Esophagus (tissue), 2 donors: ENCODE measurements at regions not wholly inside any gene's neighbourhood (a gene's known extent, or its start where the extent isn't known, plus 50 kb on each side); places are given as distances from the start of the nearest gene placed in this dataset.
"Not testable (repeated sequence)": the region's sequence is repeated elsewhere in the genome, so short reads cannot be mapped to it uniquely, and the experiment has no call there.

Source experiments
- H3K27ac ChIP-seq, 2 donors: one replicate each; pipeline ENCODE4 v1.5.1; 2013; ENCODE audit warnings: low read depth in 2 of 2, mild to moderate bottlenecking in 2 of 2, inconsistent platforms in 1 of 2, low read length in 1 of 2, moderate library complexity in 1 of 2
- H3K27me3 ChIP-seq, 2 donors: one replicate each; pipeline ENCODE4 v1.6.1; 2013; ENCODE audit warnings: low read length in 2 of 2, control low read depth in 1 of 2, mild to moderate bottlenecking in 1 of 2; ENCODE audit not compliant: insufficient read depth in 2 of 2, control insufficient read depth in 1 of 2
- H3K36me3 ChIP-seq, 2 donors: one replicate each; pipeline ENCODE4 v1.6.1; 2013; ENCODE audit warnings: low read length in 1 of 2; ENCODE audit not compliant: control insufficient read depth in 2 of 2, insufficient read depth in 2 of 2
- H3K4me1 ChIP-seq, 2 donors: one replicate each; pipeline ENCODE4 v1.6.1; 2013; ENCODE audit warnings: low read length in 1 of 2; ENCODE audit not compliant: control insufficient read depth in 2 of 2, insufficient read depth in 2 of 2
- H3K4me3 ChIP-seq, 2 donors: one replicate each; pipeline ENCODE4 v1.5.1; 2013; ENCODE audit warnings: low read length in 2 of 2, mild to moderate bottlenecking in 2 of 2, low read depth in 1 of 2, moderate library complexity in 1 of 2
- H3K9me3 ChIP-seq, 2 donors: one replicate each; pipeline ENCODE4 v1.6.1; 2013; ENCODE audit warnings: mild to moderate bottlenecking in 2 of 2, low read depth in 1 of 2, low read length in 1 of 2, moderate library complexity in 1 of 2; ENCODE audit not compliant: control insufficient read depth in 2 of 2, insufficient read depth in 1 of 2
- WGBS, 2 donors: extraction: QIAGEN DNeasy Blood & Tissue Kit; methylation state at CpG; one replicate each; pipeline ENCODE4 v1.1.7; 2013; 5-methylcytosine and 5-hydroxymethylcytosine counted together
- donor health status: healthy with polysubstance abuse.
- donor health status: Bipolar disorder and iron deficiency.

DNA sequence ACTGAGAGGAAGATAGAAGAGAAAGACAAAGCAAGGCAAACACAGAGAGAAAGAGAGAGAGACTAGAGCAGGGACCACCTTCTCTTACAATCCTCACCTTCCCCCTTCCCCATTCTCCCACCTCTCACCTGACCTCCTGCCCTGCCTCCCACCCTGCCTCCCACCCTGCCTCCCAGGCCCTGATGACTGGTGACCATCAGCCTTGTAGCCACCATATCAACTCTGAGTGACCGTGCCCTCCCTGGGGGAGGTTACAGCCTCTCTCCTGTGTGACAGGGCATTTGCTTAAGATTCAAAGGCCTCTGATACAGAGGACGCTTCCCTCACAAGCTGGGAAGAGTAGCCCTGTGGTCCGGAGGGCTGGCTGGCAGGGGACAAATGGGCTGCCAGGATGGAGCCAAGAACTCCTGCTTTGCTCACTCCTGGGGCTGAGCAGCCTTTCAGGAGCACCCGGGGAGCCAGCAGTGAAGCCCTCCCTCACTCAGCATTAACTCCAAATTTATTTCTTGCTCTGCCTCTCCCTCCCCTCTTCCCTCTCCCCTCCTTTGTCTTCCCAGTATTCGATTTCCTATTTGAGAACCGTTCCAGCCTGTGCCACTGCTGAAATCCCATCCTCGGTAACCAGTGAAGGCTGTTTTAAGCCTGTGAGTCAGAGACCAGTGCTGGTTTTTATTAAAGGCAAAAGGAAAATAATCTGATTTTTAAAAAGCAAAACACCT, 125.2 kb upstream of the SYT13 start:
- 29% methylated on average over 7 of the region's 7 CpGs for WGBS, 2 donors
- no peak overlapping the region for H3K27ac ChIP-seq
- H3K27me3 ChIP-seq, result no peaks in the 10 kb centered on the region
- H3K9me3 ChIP-seq, result no peaks in the 10 kb centered on the region
- H3K4me3 ChIP-seq, result no peak overlapping the region
- H3K4me1 ChIP-seq, result no peaks in the 10 kb centered on the region
- no peaks in the 10 kb centered on the region for H3K36me3 ChIP-seq

DNA sequence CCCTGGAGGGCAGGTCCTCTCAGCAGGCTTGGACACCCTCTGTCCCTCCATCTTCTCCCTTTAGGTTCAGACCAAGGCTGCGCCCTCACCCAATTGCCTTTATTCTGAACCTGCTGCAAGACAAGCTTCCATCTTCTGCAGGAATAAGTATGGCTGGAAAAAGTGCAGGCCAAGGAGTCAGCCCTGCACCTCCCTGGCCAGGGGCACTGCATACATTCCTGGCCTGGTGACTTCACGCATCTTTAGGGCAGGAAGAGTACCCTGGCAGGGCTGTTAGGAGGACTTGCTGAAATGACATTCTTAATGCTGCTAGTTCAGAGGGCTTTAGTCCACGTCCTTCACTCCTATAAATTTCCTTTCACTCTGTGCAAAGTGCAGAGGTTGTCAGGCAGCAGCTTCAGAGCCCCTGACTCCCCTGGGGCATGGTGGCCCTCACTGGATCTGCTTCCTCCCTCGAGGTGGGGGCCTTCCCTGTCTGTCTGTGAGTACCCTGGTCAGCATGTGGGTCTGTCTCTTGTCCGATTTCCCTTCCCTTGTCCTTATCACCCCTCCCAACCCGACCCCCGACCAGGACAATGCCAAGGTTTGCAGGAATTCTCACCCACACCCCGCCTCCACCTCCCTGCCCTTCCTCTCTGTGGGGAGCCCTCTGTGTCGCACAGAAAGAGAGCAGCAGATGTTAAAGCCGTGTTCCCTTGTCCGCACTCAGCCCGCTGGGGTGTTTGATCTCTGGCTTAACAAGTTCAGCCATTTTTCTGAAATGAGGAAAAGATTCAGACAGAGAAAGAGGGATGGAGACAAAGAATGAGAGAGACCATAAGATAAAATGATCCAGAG, 124.5 kb upstream of the SYT13 start:
- 50 to 53% methylated on average over 12 of the region's 12 CpGs for WGBS, 2 donors
- no peaks in the 10 kb centered on the region for H3K4me1 ChIP-seq
- H3K27me3 ChIP-seq, result no peaks in the 10 kb centered on the region
- no peak overlapping the region for H3K27ac ChIP-seq
- no peaks in the 10 kb centered on the region for H3K36me3 ChIP-seq
- no peaks in the 10 kb centered on the region for H3K9me3 ChIP-seq
- no peak overlapping the region for H3K4me3 ChIP-seq

DNA sequence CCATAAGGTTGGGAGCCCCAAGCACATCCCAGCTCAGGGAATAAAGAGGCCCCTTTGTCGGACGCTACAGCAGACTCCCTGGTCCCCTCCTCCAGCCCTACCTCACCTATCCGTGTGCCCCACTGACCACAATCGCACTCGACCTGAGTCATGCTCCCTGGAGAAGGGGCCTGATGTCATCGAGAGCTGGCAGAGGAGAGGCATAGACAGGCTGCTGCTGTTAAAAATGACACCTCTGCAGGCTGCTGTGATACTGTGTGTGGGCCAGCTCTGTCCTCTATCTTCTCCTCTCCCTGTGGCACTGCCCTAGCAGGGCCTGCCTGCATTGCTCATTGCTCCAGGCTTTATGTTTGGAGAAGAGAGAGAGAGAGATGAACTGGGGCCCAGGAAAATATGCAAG, 123.4 kb upstream of the SYT13 start:
- no peaks in the 10 kb centered on the region for H3K4me1 ChIP-seq
- H3K27me3 ChIP-seq, result no peaks in the 10 kb centered on the region
- no peaks in the 10 kb centered on the region for H3K36me3 ChIP-seq
- no peaks in the 10 kb centered on the region for H3K9me3 ChIP-seq
- WGBS, 2 donors, result 57 to 62% methylated on average over 6 of the region's 6 CpGs
- no peak overlapping the region for H3K4me3 ChIP-seq
- no peak overlapping the region for H3K27ac ChIP-seq

DNA sequence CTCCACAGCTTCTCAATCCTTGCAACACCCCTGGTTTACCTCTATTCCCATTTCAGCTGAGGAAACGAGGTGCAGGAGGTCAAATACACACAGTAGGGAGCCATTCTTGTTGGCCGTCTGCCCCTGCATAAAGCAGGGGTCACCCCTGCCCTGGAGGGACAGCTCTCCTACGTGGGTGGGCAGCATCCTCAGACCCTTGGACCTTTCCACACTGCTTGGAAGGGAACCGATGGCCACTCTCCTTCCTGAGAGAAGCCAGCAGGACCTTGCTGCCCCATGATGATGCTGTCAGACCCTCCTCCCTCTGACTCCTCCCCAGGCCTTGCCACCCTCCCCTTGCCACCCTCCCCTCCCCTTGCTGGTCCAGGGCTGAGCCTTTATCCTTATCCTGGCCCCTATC, 121.1 kb upstream of the SYT13 start:
- Histone ChIP-seq H3K9me3 (no peaks in the 10 kb centered on the region), H3K36me3 (no peaks in the 10 kb centered on the region), H3K4me3 (no peak overlapping the region), H3K27ac (no peak overlapping the region), H3K4me1 (no peaks in the 10 kb centered on the region), H3K27me3 (no peaks in the 10 kb centered on the region)
- 47 to 51% methylated on average over 4 of the region's 4 CpGs for WGBS, 2 donors

DNA sequence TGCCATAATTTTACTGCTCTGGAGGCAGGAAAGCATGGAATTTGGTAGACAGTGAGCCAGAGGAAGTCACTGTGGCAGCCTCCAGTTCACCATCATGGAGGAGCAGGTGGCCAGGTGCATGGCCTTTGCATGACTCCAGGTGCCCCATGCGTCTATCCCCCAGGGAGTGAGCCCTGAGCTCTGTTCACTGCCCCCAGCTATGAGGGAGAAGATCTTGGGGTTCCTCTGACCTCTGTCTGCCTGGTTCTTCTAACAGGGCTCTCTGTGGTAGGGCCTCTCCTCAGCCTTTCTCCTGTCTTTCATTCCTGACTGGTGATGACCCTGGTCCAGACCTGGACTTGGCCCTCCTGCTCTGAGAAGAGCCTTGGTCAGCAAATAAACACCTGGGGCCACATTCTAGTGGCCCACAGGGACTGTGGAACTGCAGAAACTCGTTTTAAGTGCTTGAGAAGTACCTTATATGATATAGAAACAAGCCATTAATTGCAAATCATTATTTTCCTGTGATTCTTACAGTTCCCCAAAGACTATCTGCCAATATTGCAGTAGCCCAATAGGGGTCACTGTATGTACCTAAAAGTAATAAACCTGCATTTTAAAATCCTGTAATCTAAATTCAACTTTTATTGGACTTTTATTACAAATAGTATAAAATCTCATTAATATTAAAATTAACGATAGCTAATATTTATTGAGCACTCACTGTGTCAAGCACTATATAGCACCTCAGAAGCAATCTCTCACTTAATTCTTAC, 120.0 kb upstream of the SYT13 start:
- Histone ChIP-seq H3K27me3 (no peaks in the 10 kb centered on the region), H3K36me3 (no peaks in the 10 kb centered on the region), H3K4me3 (no peak overlapping the region), H3K9me3 (no peaks in the 10 kb centered on the region), H3K27ac (no peak overlapping the region), H3K4me1 (no peaks in the 10 kb centered on the region)
- WGBS, 2 donors, result 55 to 61% methylated on average over 3 of the region's 3 CpGs

DNA sequence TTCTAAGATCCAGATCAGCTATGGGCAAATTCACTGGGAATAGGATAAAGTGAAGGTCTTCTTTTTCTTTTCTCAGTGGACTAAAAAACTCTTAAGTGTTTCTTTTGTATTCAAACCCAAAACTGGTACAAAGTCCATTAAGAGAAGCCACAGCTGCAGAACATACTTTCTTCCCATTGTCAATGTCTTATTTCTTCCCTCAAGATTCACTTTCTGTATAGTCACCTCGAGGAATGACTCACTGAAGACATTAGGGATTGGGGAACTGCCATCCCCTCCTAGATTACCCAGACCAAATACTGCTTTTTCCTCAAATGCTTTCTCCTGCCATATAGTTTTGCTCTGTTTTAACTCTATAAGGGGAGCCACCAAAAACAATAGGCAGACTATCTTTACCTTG, 117.4 kb upstream of the SYT13 start:
- H3K27me3 ChIP-seq, H3K9me3 ChIP-seq, H3K36me3 ChIP-seq, H3K4me3 ChIP-seq, H3K4me1 ChIP-seq, H3K27ac ChIP-seq: not testable (repeated sequence)
- WGBS, 2 donors, result 11 to 27% methylated on average over 1 of the region's 1 CpG

DNA sequence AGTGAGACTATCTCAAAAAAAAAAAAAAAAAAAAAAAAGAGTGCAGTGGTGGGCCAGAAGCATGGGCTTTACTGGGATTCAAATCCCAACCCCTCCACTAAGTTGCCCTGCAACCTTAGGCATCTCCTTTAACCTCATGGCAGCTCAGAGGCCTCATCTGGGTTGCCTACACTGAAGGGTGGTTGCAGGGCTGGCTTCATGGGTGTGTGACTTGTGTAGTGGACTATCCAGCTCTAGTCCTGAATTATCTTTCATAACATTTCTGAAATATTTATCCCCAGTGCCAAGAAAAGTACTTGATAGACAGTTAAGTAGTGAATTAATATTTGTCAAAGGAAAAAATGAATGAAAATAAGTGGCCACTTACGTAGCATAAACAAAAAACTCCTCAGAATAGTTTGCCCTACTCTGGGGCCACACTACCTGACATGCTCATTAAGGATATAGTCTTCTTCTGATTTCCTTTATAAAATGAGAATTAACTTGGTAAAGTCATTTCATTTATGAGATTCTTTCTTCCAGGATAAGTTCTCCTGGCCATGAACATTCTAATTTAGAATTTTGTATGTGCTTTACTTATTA, 116.0 kb upstream of the SYT13 start:
- 81 to 97% methylated on average over 1 of the region's 1 CpG for WGBS, 2 donors
- no peak overlapping the region for H3K4me3 ChIP-seq

DNA sequence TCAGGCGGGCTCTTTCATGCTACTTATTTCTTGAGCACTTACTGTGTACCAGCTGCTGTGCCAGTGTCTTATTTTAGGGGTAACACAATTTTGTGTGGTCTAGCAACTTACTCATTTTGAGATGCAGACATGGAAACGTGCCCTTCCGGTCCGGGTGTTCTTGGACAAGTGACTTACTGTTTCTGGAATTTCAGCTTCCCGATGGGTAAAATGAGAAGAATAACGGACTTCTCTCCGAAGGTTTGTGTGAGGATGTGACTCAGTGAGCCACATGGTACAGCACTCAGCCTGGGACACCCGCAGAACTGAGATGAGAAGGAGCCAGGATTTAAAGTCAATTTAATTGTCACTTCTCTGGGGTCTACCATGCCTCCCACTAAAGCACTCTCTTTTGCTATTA, 114.5 kb upstream of the SYT13 start:
- H3K27ac ChIP-seq, result no peak overlapping the region
- H3K4me1 ChIP-seq, result no peaks in the 10 kb centered on the region
- no peaks in the 10 kb centered on the region for H3K27me3 ChIP-seq
- H3K4me3 ChIP-seq, result no peak overlapping the region
- H3K36me3 ChIP-seq, result no peaks in the 10 kb centered on the region
- H3K9me3 ChIP-seq, result no peaks in the 10 kb centered on the region
- WGBS, 2 donors, result 76 to 81% methylated on average over 8 of the region's 8 CpGs

More for the DNA sequence above, 116.0 kb upstream of the SYT13 start:
- H3K36me3 ChIP-seq, result no peaks in the 10 kb centered on the region
- no peak overlapping the region for H3K27ac ChIP-seq
- H3K4me1 ChIP-seq, result no peaks in the 10 kb centered on the region
- H3K27me3 ChIP-seq, result no peaks in the 10 kb centered on the region
- no peaks in the 10 kb centered on the region for H3K9me3 ChIP-seq

DNA sequence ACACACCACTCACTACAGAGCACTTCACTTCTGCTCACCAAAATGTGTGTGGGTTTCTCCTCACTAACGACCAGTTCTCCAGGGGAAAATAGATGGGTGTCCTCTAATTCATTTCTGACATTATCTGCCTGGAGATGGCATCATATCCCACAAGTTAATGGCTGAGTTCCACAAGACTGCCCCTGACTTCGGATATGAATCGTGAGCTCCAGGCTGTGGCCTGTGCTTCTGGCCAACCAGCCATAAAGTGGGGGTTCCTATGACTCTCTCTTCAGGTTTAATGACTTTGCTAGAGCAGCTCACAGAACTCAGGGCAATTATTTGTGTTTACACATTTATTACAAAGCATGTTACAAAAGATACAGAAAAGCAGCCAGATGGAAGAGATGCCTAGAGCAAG, 113.0 kb upstream of the SYT13 start:
- H3K9me3 ChIP-seq, result no peaks in the 10 kb centered on the region
- H3K4me1 ChIP-seq, result no peaks in the 10 kb centered on the region
- WGBS, 2 donors, result 71% methylated on average over 3 of the region's 3 CpGs
- no peaks in the 10 kb centered on the region for H3K36me3 ChIP-seq
- no peak overlapping the region for H3K4me3 ChIP-seq
- H3K27ac ChIP-seq, result no peak overlapping the region
- no peaks in the 10 kb centered on the region for H3K27me3 ChIP-seq
